ENCODE measurements at regions not wholly inside any gene's neighbourhood (a gene's known extent, or its start where the extent isn't known, plus 50 kb on each side); places are given as distances from the start of the nearest gene placed in this dataset.

DNA sequence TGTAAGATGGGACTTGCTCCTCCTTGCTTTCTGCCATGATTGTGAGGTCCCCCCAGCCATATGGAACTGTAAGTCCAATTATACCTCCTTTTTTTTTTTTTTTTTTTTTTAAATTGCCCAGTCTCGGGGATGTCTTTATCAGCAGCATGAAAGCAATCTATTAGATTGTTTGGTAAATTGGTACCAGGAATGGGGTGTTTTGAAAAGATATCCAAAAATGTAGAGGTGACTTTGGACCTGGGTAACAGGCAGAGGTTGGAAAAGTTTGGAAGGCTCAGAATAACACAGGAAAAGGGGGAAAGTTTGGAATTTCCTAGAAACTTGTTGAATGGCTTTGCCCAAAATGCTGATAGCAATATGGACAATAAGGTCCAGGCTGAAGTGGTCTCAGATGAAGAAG lies 545.8 kb upstream of the ALCAM start:
- no peak for DNase-seq

GRCh38 chr3:104825116-104825515 lies 541.6 kb upstream of the ALCAM start:
- DNase-seq = no peak

DNA sequence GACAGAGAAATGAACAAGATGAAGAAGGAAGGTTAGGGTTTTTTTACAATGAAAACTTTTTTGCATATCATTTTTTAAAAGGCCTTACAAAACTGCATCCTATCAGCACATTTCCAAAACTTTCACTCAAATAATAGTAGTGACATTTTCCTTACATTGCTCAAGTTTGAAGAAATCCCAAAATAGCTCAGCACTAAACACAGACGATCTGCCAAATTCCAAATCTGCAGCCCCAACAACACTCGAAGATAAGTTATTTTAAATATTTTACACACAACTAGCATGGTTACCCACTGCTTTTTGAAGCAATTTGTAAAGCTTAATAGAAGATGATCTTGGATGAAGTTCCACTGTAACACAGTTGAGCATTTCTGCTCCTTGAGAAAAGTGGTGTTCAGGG lies 535.6 kb upstream of the ALCAM start:
- DNase-seq = no peak

DNA sequence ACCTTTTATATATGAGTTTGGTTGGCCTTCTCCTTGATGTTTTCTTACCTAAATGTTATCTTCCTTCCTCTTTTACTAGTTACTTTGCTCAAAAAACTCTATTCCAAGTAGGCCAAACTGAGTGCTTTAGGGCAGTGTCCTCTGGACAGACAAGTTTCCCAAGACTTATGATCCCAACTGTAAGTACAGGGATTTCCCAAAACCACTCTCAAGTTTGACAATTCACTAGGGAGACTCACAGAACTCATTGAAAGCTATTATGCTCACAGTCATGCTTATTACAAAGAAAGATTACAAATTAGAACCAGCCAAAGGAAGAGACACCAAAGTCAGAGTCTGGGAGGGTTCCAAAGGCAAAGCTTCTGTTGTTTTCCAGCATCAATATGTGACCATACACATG lies 534.2 kb upstream of the ALCAM start:
- no peak for DNase-seq

DNA sequence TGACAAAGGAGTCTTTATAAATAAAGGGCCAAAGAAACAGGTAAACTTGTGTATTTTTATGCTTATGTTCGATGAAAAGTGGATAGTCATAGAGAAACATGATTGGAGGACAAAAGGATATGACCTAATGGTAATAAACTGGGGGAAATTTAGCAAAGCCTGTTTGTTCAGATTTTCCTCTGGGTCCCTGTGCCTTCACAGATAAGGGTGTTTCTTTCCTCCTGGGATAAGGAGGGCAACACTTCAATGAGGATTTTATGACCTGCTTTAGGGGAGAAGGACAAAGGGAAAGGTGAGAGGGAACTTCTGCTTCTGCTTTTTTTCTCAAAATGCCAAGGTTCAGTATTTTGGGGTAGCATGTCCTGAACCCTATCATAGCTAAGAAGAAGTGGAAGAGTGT lies 531.3 kb upstream of the ALCAM start:
- DNase-seq = no peak

- no peak for DNase-seq
These were observed 520.4 kb upstream of the ALCAM start for GRCh38 chr3:104846270-104846669.

- DNase-seq = no peak
These were observed 517.6 kb upstream of the ALCAM start for GRCh38 chr3:104849070-104849469.

GRCh38 chr3:104854468-104854867 lies 512.2 kb upstream of the ALCAM start:
- DNase-seq = no peak

DNA sequence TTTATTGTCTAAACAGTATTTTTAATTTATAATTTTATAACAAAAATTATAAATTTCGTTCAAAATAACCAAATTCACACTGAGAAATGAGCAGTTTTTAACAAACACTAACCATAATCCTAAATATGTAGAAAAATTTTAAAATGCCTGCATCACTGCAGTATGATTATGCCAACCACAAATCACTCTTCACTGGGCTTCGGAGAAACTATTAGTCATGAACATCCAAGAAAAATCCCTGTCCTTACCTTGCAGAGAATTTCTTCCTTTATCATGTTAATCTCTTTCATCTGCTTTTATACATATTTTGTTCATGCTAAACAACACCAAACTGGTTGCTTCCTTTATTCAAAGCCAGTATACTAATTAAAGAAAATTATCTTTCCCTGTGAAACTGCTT lies 511.0 kb upstream of the ALCAM start:
- no peak for DNase-seq

- no peak for DNase-seq
These were observed 510.0 kb upstream of the ALCAM start for GRCh38 chr3:104856741-104857140.

DNA sequence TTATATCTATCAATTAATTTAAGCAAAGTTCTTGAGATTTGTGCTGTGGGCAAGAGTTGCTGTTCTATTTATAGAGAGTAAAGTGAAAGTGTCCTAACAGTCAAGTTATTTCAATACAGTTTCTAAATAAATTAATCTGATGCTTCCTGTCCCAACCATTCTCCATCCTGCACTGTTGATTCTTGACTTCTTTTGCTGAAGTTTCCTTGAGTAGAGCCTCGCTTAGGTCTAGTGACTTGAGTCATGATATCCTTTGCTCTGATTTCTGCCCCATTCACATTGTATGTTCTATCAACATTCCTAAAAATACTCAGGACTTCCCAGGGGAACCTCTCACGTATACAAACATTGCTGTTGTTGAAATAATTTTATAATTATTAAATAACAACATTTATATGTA lies 498.4 kb upstream of the ALCAM start:
- no peak for DNase-seq

- no peak for DNase-seq
These were observed 496.4 kb upstream of the ALCAM start for GRCh38 chr3:104870276-104870675.

DNA sequence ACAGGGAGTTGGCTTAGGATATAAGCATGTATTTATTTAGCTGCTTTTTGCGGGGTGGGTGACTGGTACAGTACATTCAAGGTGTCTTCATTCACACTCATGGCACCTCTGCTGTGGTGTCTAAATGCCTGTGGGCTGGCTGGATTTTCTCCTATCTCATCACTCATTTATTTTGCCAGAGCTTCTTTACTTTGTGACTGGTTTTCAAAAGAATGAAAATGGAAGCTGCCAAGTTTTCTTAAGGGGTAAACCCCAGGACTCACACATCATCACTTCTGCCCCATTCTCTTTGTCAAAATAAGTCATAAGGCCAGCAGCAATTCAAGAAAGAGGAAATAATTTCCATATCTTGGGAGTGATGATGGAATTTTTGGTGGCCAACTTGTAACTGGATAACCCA lies 493.4 kb upstream of the ALCAM start:
- no peak for DNase-seq

- no peak for DNase-seq
These were observed 488.3 kb upstream of the ALCAM start for GRCh38 chr3:104878395-104878794.

DNA sequence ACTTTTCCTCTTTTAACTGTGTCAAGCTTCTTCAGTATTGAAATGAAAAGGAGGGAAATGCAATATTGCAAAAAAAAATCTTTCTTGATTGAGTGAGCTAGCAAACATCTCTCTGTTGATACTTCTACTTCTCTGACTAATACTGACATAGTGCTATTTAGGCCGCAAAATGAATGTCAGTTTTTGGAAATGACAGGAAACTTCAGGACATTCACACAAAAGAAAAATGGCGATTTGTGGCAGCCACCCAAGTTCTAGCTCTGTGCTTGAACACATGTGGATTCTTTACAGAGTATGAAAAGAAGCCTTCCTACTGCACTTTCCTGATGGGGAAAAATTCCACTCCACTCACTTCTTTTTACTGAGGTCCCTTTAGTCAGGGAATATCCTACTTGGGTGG lies 486.8 kb upstream of the ALCAM start:
- DNase-seq = no peak

DNA sequence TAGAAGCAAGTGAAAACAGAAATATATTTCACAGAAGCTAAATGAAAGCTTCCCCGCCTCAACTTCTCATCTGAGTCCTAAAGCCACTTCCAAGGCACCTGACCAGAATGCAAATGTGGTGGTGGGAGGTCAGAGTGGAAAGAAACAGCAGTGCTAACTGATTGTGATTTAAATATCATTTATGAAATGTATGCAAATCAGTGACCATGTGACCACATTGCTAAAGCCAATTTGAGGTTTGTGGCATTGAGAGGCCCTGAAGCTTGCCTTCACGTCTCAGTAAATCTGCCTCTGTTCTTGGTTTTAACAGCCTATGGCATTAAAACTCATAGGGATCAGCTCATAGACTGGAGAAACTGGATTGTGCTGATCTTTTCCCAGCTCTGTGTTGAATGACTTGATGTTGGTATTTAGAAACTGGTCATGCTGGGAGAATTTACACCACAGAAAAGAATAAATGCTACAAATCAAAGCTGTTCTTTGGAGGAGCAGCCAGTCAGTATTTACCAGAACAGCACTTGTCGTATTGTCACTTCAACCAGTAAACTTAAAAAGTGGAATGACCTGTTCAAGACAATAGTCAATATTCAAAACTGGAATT lies 481.4 kb upstream of the ALCAM start:
- no peak for DNase-seq

- no peak for DNase-seq
These were observed 480.3 kb upstream of the ALCAM start for GRCh38 chr3:104886220-104886995.

DNA sequence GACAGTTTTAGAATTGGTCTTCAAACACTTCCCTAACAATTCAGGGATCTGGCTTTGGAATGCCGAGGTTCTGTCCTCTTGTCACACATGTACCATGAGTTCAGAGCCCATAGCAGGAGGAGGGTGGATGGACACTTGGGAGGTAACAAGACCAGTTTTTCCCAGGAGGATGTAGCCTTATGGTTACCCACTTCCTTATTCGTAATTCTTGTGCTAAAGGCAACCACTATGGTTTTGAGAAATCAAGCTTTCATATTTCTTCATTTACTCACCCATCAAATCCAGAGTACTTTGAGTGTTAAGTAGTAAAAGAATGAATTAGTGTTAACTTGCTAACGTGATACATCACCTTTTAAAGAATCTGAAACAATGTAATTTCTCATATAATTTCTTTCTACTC lies 479.6 kb upstream of the ALCAM start:
- DNase-seq = no peak

- DNase-seq = no peak
These were observed 479.1 kb upstream of the ALCAM start for GRCh38 chr3:104887619-104888018.

- no peak for DNase-seq
These were observed 474.7 kb upstream of the ALCAM start for GRCh38 chr3:104892044-104892443.

- DNase-seq = no peak
These were observed 470.1 kb upstream of the ALCAM start for GRCh38 chr3:104896624-104897023.

DNA sequence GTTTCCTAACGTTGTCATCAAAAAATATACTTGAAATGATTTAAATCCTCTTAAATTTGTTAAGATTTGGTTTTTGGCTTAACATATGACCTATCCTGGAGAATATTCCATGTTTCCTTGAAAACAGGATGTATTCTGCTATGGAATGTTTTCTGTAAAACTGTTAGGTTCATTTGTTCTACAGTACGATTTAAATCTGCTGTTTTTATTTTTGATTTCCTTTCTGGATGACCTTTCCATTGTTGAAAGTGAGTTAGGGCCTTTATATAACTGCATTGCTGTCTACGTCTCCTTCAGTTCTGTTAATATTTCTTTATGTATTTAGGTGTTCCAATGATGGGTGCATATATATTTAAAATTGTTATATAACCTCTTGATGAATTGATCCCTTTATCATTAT lies 465.3 kb upstream of the ALCAM start:
- no peak for DNase-seq

GRCh38 chr3:104903064-104903463 lies 463.6 kb upstream of the ALCAM start:
- no peak for DNase-seq

- DNase-seq = no peak
These were observed 460.6 kb upstream of the ALCAM start for GRCh38 chr3:104906001-104906639.

GRCh38 chr3:104907507-104907906 lies 459.2 kb upstream of the ALCAM start:
- DNase-seq = no peak
